ENCODE measurements at regions not wholly inside any gene's neighbourhood (a gene's known extent, or its start where the extent isn't known, plus 50 kb on each side); places are given as distances from the start of the nearest gene placed in this dataset.

- no peaks in the 10 kb centered on the region for H3K27me3 Mint-ChIP-seq
Measured at GRCh38 chr1:43009274-43009673, 50.6 kb upstream of the SLC2A1 start.

GRCh38 chr1:43008115-43009060 lies 49.7 kb upstream of the SLC2A1 start:
- no peaks in the 10 kb centered on the region for H3K4me1 Mint-ChIP-seq
- no peak overlapping the region for H3K4me3 Mint-ChIP-seq
- H3K27me3 Mint-ChIP-seq: no peaks in the 10 kb centered on the region
- no peaks in the 10 kb centered on the region for H3K36me3 Mint-ChIP-seq
- no peak overlapping the region for H3K27ac Mint-ChIP-seq
- H3K9me3 Mint-ChIP-seq: no peaks in the 10 kb centered on the region

More at GRCh38 chr1:43009274-43009673, 50.6 kb upstream of the SLC2A1 start:
- H3K4me1 Mint-ChIP-seq: no peaks in the 10 kb centered on the region
- no peak overlapping the region for H3K4me3 Mint-ChIP-seq
- no peak overlapping the region for H3K27ac Mint-ChIP-seq
- H3K9me3 Mint-ChIP-seq: no peaks in the 10 kb centered on the region
- H3K36me3 Mint-ChIP-seq: no peaks in the 10 kb centered on the region

Data from activated naive CD4-positive, alpha-beta T cell treated with anti-CD3 and anti-CD28 coated beads, Interleukin-2, amount 50 U/mL, for 24 hours (primary cell).